ENCODE measurements at regions not wholly inside any gene's neighbourhood (a gene's known extent, or its start where the extent isn't known, plus 50 kb on each side); places are given as distances from the start of the nearest gene placed in this dataset.
"Not testable (repeated sequence)": the region's sequence is repeated elsewhere in the genome, so short reads cannot be mapped to it uniquely, and the experiment has no call there.

- DNase-seq (ENCODE audit: low spot score), result no peak
Measured at GRCh38 chr6:14553515-14553914, 435.9 kb downstream of the CD83 start.

- DNase-seq (ENCODE audit: low spot score), result no peak
Measured at GRCh38 chr6:14555804-14556203, 438.2 kb downstream of the CD83 start.

GRCh38 chr6:14559746-14560536, 442.4 kb downstream of the CD83 start:
- DNase-seq (ENCODE audit: low spot score), result no peak

GRCh38 chr6:14561563-14561962, 444.0 kb downstream of the CD83 start:
- not testable (repeated sequence) for DNase-seq (ENCODE audit: low spot score)

GRCh38 chr6:14567842-14568241, 450.3 kb downstream of the CD83 start:
- DNase-seq (ENCODE audit: low spot score), result no peak

GRCh38 chr6:14569394-14569793, 451.8 kb downstream of the CD83 start:
- DNase-seq (ENCODE audit: low spot score), result no peak

- not testable (repeated sequence) for DNase-seq (ENCODE audit: low spot score)
Measured at GRCh38 chr6:14569874-14570273, 452.3 kb downstream of the CD83 start.

GRCh38 chr6:14571001-14571400, 453.4 kb downstream of the CD83 start:
- DNase-seq (ENCODE audit: low spot score), result no peak

- DNase-seq (ENCODE audit: low spot score), result no peak
Measured at GRCh38 chr6:14571746-14572145, 454.2 kb downstream of the CD83 start.

GRCh38 chr6:14573267-14573666, 455.7 kb downstream of the CD83 start:
- no peak for DNase-seq (ENCODE audit: low spot score)

- no peak for DNase-seq (ENCODE audit: low spot score)
Measured at GRCh38 chr6:14573703-14574290, 456.2 kb downstream of the CD83 start.

GRCh38 chr6:14575961-14576360, 458.4 kb downstream of the CD83 start:
- no peak for DNase-seq (ENCODE audit: low spot score)

- DNase-seq (ENCODE audit: low spot score), result no peak
Measured at GRCh38 chr6:14578994-14579393, 461.4 kb downstream of the CD83 start.

GRCh38 chr6:14582749-14583148, 465.2 kb downstream of the CD83 start:
- DNase-seq (ENCODE audit: low spot score), result no peak

- DNase-seq (ENCODE audit: low spot score), result no peak
Measured at GRCh38 chr6:14583826-14584225, 466.3 kb downstream of the CD83 start.

- DNase-seq (ENCODE audit: low spot score), result no peak
Measured at GRCh38 chr6:14584450-14584849, 466.9 kb downstream of the CD83 start.

- no peak for DNase-seq (ENCODE audit: low spot score)
Measured at GRCh38 chr6:14585689-14586088, 468.1 kb downstream of the CD83 start.

GRCh38 chr6:14589175-14589574, 471.6 kb downstream of the CD83 start:
- no peak for DNase-seq (ENCODE audit: low spot score)

- no peak for DNase-seq (ENCODE audit: low spot score)
Measured at GRCh38 chr6:14590586-14590985, 473.0 kb downstream of the CD83 start.

- no peak for DNase-seq (ENCODE audit: low spot score)
Measured at GRCh38 chr6:14591998-14592397, 474.4 kb downstream of the CD83 start.

GRCh38 chr6:14593286-14593685, 475.7 kb downstream of the CD83 start:
- no peak for DNase-seq (ENCODE audit: low spot score)

- no peak for DNase-seq (ENCODE audit: low spot score)
Measured at GRCh38 chr6:14595751-14596150, 478.2 kb downstream of the CD83 start.

- no peak for DNase-seq (ENCODE audit: low spot score)
Measured at GRCh38 chr6:14596410-14596809, 478.8 kb downstream of the CD83 start.

GRCh38 chr6:14597090-14597489, 479.5 kb downstream of the CD83 start:
- no peak for DNase-seq (ENCODE audit: low spot score)

Measured in AG08396 (cell line).